Endothelial cell of umbilical vein (primary cell): ENCODE measurements at regions not wholly inside any gene's neighbourhood (a gene's known extent, or its start where the extent isn't known, plus 50 kb on each side); places are given as distances from the start of the nearest gene placed in this dataset.

Experiments used
- BruUV-seq: library from RNA; stranded (reverse); fragments of 400-500 nt; replicated peaks from 2 replicates; lab custom pipeline; 2021; lab: Mats Ljungman, UMichigan
- CTCF ChIA-PET: fragments of 300-600, 350-600 bp; sonication (Branson Sonifier 250); formaldehyde crosslinking; loops from one replicate; lab custom pipeline; 2021; ENCODE audit warnings: antibody characterized with exemption, inconsistent platforms; lab: Charles Lee
- POLR2A ChIA-PET: fragments of 300-600, 350-600 bp; sonication (Branson Sonifier 250); formaldehyde crosslinking; loops from one replicate; lab custom pipeline; 2021; ENCODE audit warnings: antibody characterized with exemption, inconsistent platforms; lab: Charles Lee
- DNase-seq: peaks from one replicate; pipeline ENCODE4 v3.0.0-alpha.2; 2011; ENCODE audit warnings: low read depth, low spot score
- FAIRE-seq: peaks from 2 replicates; lab custom pipeline; 2011; peaks lifted over from hg19 to GRCh38; lab: Jason Lieb, UNC
- H2AFZ ChIP-seq: 2 replicates; pipeline ENCODE4 v1.6.0; 2012; ENCODE audit warnings: low read depth, low read length, control low read depth, inconsistent platforms
- H3K27ac ChIP-seq: 2 replicates; pipeline ENCODE4 v1.5.1; 2011; ENCODE audit warnings: low read depth, mild to moderate bottlenecking, control low read depth, low read length, moderate library complexity; ENCODE audit not compliant: insufficient read depth
- H3K27me3 ChIP-seq, 2 experiments: 2 replicates each; pipeline versions ENCODE4 v1.6.0 to v1.6.1; 2011; ENCODE audit warnings: low read length in 2 of 2, mixed read lengths in 1 of 2; ENCODE audit not compliant: control insufficient read depth in 2 of 2, insufficient read depth in 2 of 2
- H3K36me3 ChIP-seq, 2 experiments: 2 replicates in 1 of 2; 3 replicates in 1 of 2; pipeline ENCODE4 v1.5.1; 2011; ENCODE audit warnings: low read length in 2 of 2, mild to moderate bottlenecking in 1 of 2, moderate library complexity in 1 of 2; ENCODE audit not compliant: control insufficient read depth in 2 of 2, insufficient read depth in 2 of 2; ENCODE audit errors: extremely low read depth in 1 of 2
- H3K4me1 ChIP-seq: 3 replicates; pipeline ENCODE4 v1.5.1; 2011; ENCODE audit warnings: mild to moderate bottlenecking, low read length; ENCODE audit not compliant: control insufficient read depth, insufficient read depth; ENCODE audit errors: extremely low read depth
- H3K4me2 ChIP-seq: 2 replicates; pipeline ENCODE4 v1.6.1; 2011; ENCODE audit warnings: low read length, control low read depth, mixed read lengths; ENCODE audit not compliant: insufficient read depth
- H3K4me3 ChIP-seq, 3 experiments: fragments of 200-600 bp in 1 of 3; sonication (generic), shearing (Covaris generic) in 1 of 3; replicated peaks in 1 of 3; 2 replicates each; pipeline ENCODE4 v1.5.1; 2011 to 2016; ENCODE audit warnings: control low read depth in 3 of 3, low read length in 3 of 3, mild to moderate bottlenecking in 2 of 3, inconsistent platforms in 1 of 3, low read depth in 1 of 3, moderate library complexity in 1 of 3; ENCODE audit not compliant: insufficient read depth in 1 of 3
- H3K79me2 ChIP-seq: 2 replicates; pipeline ENCODE4 v1.6.0; 2012; ENCODE audit warnings: low read length, inconsistent platforms; ENCODE audit not compliant: control insufficient read depth, insufficient read depth
- H3K9ac ChIP-seq: replicated peaks from 2 replicates; pipeline ENCODE3; 2011; ENCODE audit warnings: low read length, control low read depth; ENCODE audit not compliant: insufficient read depth; ENCODE audit errors: extremely low read depth
- H3K9me1 ChIP-seq: replicated peaks from 3 replicates; pipeline ENCODE4 v1.6.0; 2011; ENCODE audit warnings: mild to moderate bottlenecking, low read length; ENCODE audit not compliant: control insufficient read depth, insufficient read depth; ENCODE audit errors: extremely low read depth
- H3K9me3 ChIP-seq: replicated peaks from 2 replicates; pipeline ENCODE4 v1.5.1; 2012; ENCODE audit warnings: low read length, inconsistent platforms; ENCODE audit not compliant: control insufficient read depth, insufficient read depth
- H4K20me1 ChIP-seq: replicated peaks from 2 replicates; pipeline ENCODE3; 2011; ENCODE audit warnings: mild to moderate bottlenecking, low read length; ENCODE audit not compliant: control insufficient read depth, insufficient read depth; ENCODE audit errors: extremely low read depth
- EZH2 ChIP-seq: IDR thresholded peaks from 2 replicates; pipeline ENCODE4 v1.6.1; 2012; ENCODE audit warnings: borderline replicate concordance, low read depth, mild to moderate bottlenecking, moderate library complexity, low read length, inconsistent platforms; ENCODE audit not compliant: severe bottlenecking
- FOS ChIP-seq: IDR thresholded peaks from 2 replicates; pipeline ENCODE4 v1.6.1; 2011; ENCODE audit warnings: mild to moderate bottlenecking, low read length, moderate library complexity, borderline replicate concordance; ENCODE audit not compliant: insufficient read depth
- GATA2 ChIP-seq: IDR thresholded peaks from 2 replicates; pipeline ENCODE4 v1.7.0; 2011; ENCODE audit warnings: low read depth, mild to moderate bottlenecking, moderate library complexity, mixed read lengths, low read length; ENCODE audit not compliant: insufficient read length, insufficient read depth
- JUN ChIP-seq: IDR thresholded peaks from 2 replicates; pipeline ENCODE4 v1.6.1; 2011; ENCODE audit warnings: borderline replicate concordance, low read depth; ENCODE audit not compliant: insufficient read length, insufficient read depth
- MYC ChIP-seq: IDR thresholded peaks from one replicate; pipeline ENCODE4 v1.6.1; 2011; ENCODE audit warnings: mild to moderate bottlenecking, low read depth, low read length
- POLR2A ChIP-seq: IDR thresholded peaks from 2 replicates; pipeline ENCODE4 v1.6.1; 2012; ENCODE audit warnings: low read depth, mild to moderate bottlenecking, control low read depth, low read length
- POLR2AphosphoS5 ChIP-seq: IDR thresholded peaks from 2 replicates; pipeline ENCODE4 v1.6.1; 2012; ENCODE audit warnings: low read depth, mild to moderate bottlenecking, control low read depth, low read length, moderate library complexity; ENCODE audit not compliant: insufficient read depth
- dilution Hi-C: fragments of 300-500 bp; cut with MboI; formaldehyde crosslinking; loops from one replicate; pipeline ENCODE4 v1.15.0; 2019; ENCODE audit warnings: low sequenced_read_pairs; ENCODE audit not compliant: extremely low pct_ligation_motif_present
- intact Hi-C: fragments of 100-400 bp; cut with micrococcal nuclease; formaldehyde crosslinking; loops from one replicate; pipeline ENCODE4 v1.10.0; 2022
- TF ChIP-seq, protein P1 (sequence below), 2 donors: IDR thresholded peaks; 1 replicate in 1 of 2; 2 replicates in 1 of 2; pipeline ENCODE4 v1.5.1; 2011; ENCODE audit warnings: low read length in 2 of 2, mild to moderate bottlenecking in 2 of 2, moderate library complexity in 2 of 2, control low read depth in 1 of 2, inconsistent platforms in 1 of 2, low read depth in 1 of 2; ENCODE audit not compliant: insufficient read depth in 1 of 2; ENCODE audit errors: extremely low read depth in 1 of 2
- TF ChIP-seq, protein P2 (sequence below): IDR thresholded peaks from 2 replicates; pipeline ENCODE4 v1.6.1; 2011; ENCODE audit not compliant: insufficient read depth, insufficient read length

DNA sequence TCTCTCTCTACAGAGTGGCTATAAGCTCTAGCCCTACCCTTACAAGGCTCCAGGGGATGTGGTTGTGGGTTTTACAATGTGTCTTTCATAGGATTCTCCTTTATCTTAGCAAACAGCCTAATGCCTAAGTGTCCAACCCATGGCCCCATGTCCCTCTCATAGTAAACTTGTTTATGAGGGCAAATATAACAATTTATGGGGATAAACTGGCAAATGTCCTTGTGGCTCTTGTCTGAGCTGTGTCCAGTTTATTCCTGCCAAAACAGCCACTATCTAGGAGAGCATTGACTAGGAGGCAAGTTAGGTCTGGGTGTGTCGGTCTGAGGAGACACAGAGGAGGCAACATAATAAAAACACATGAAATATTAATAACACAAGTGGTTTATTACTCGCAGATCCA, 335.1 kb downstream of the IZUMO3 start:
- Histone ChIP-seq H3K36me3 (no peaks in the 10 kb centered on the region), H3K4me1 (no peaks in the 10 kb centered on the region), H3K9ac (no peak overlapping the region), H3K79me2 (no peaks in the 10 kb centered on the region), H3K9me1 (no peaks in the 10 kb centered on the region), H3K9me3 (peaks cover under 1% of the 10 kb centered on the region), H3K4me3 (no peak overlapping the region), H3K27ac (no peak overlapping the region), H4K20me1 (no peaks in the 10 kb centered on the region), H3K4me2 (no peak overlapping the region), H3K27me3 (no peaks in the 10 kb centered on the region), H2AFZ (no peak overlapping the region)
- ChIA-PET CTCF (no interaction called here), POLR2A (no interaction called here)
- FAIRE-seq (no peak), DNase-seq (no peak)
- BruUV-seq: no TSS peak
- TF ChIP-seq POLR2A (no peak), JUN (no peak), POLR2AphosphoS5 (no peak), MYC (no peak), EZH2 (no peak), FOS (no peak), GATA2 (no peak)
- TF ChIP-seq, protein P1, sequence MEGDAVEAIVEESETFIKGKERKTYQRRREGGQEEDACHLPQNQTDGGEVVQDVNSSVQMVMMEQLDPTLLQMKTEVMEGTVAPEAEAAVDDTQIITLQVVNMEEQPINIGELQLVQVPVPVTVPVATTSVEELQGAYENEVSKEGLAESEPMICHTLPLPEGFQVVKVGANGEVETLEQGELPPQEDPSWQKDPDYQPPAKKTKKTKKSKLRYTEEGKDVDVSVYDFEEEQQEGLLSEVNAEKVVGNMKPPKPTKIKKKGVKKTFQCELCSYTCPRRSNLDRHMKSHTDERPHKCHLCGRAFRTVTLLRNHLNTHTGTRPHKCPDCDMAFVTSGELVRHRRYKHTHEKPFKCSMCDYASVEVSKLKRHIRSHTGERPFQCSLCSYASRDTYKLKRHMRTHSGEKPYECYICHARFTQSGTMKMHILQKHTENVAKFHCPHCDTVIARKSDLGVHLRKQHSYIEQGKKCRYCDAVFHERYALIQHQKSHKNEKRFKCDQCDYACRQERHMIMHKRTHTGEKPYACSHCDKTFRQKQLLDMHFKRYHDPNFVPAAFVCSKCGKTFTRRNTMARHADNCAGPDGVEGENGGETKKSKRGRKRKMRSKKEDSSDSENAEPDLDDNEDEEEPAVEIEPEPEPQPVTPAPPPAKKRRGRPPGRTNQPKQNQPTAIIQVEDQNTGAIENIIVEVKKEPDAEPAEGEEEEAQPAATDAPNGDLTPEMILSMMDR (IDR thresholded peaks at IDR 0.05; ENCODE audit: extremely low read depth in 1 of 2, insufficient read depth in 1 of 2, low read depth in 1 of 2, low read length in 2 of 2): no peak
- TF ChIP-seq, protein P2, sequence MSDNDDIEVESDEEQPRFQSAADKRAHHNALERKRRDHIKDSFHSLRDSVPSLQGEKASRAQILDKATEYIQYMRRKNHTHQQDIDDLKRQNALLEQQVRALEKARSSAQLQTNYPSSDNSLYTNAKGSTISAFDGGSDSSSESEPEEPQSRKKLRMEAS: no peak
- dilution Hi-C loops: no loop called here
- intact Hi-C loops: no loop called here
